ENCODE measurements at regions not wholly inside any gene's neighbourhood (a gene's known extent, or its start where the extent isn't known, plus 50 kb on each side); places are given as distances from the start of the nearest gene placed in this dataset.

DNA sequence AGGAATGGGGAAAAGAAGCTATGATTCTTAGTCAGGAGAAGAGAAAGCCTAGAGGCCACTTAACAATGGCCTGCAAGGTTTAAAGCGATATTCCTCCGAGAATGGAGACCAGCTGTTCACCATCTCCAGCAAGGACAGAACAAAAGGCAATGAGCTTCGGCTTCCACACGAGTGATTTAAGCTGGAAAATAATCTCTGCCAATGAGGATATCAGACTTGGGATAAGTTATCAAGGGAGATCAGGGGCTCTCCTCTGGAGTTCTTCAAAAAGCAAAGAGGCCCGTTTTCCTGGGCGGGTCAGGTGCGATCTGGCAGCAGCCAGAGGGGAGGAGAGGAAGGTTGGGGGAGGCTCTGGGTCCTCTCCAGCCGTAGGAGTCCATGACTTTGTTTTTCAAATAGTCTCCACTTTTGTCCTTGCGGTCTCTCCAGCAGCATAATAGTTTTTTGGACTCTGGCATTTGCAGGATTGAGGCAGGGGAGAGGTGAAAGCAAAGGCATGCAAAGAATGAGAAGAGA, 211.3 kb downstream of the SKIDA1 start:
- TF ChIP-seq, protein P1, sequence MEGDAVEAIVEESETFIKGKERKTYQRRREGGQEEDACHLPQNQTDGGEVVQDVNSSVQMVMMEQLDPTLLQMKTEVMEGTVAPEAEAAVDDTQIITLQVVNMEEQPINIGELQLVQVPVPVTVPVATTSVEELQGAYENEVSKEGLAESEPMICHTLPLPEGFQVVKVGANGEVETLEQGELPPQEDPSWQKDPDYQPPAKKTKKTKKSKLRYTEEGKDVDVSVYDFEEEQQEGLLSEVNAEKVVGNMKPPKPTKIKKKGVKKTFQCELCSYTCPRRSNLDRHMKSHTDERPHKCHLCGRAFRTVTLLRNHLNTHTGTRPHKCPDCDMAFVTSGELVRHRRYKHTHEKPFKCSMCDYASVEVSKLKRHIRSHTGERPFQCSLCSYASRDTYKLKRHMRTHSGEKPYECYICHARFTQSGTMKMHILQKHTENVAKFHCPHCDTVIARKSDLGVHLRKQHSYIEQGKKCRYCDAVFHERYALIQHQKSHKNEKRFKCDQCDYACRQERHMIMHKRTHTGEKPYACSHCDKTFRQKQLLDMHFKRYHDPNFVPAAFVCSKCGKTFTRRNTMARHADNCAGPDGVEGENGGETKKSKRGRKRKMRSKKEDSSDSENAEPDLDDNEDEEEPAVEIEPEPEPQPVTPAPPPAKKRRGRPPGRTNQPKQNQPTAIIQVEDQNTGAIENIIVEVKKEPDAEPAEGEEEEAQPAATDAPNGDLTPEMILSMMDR (conservative IDR thresholded peaks at IDR 0.05 in 1 of 2, IDR thresholded peaks at IDR 0.05 in 1 of 2; ENCODE audit: low read depth in 1 of 2, low read length in 2 of 2): no peak
- TF ChIP-seq EZH2 (IDR thresholded peaks at IDR 0.05; ENCODE audit: low read length, missing control alignments): no peak
